HFFc6 (cell line): ENCODE measurements at regions not wholly inside any gene's neighbourhood (a gene's known extent, or its start where the extent isn't known, plus 50 kb on each side); places are given as distances from the start of the nearest gene placed in this dataset.

Experiments used
- DNase-seq: peaks from one replicate; pipeline ENCODE4 v3.0.0-alpha.2; 2018
- H3K27ac Mint-ChIP-seq: 2 replicates; pipeline ENCODE4 v1.8.0; 2020; ENCODE audit warnings: mild to moderate bottlenecking, mixed read lengths
- H3K27me3 Mint-ChIP-seq: 2 replicates; pipeline ENCODE4 v1.8.0; 2021; ENCODE audit warnings: mild to moderate bottlenecking, moderate library complexity, mixed read lengths; ENCODE audit not compliant: insufficient read depth
- H3K36me3 Mint-ChIP-seq: 2 replicates; pipeline ENCODE4 v1.8.0; 2021; ENCODE audit warnings: low read depth, mixed read lengths
- H3K4me1 Mint-ChIP-seq: 2 replicates; pipeline ENCODE4 v1.8.0; 2020; ENCODE audit warnings: low read depth, mixed read lengths
- H3K4me3 Mint-ChIP-seq: 2 replicates; pipeline ENCODE4 v1.8.0; 2020; ENCODE audit warnings: mild to moderate bottlenecking, moderate library complexity, mixed read lengths
- H3K9me3 Mint-ChIP-seq: 2 replicates; pipeline ENCODE4 v1.8.0; 2020; ENCODE audit warnings: mild to moderate bottlenecking, mixed read lengths
- CTCF ChIP-seq: fragments of 200-600 bp; sonication (generic); IDR thresholded peaks from 2 replicates; pipeline ENCODE4 v1.5.0; 2021; ENCODE audit warnings: antibody characterized with exemption, mild to moderate bottlenecking

GRCh38 chr1:83765125-83765524, 233.8 kb downstream of the TTLL7 start:
- no peaks in the 10 kb centered on the region for H3K9me3 Mint-ChIP-seq
- H3K36me3 Mint-ChIP-seq = no peaks in the 10 kb centered on the region
- H3K4me3 Mint-ChIP-seq = no peak overlapping the region

GRCh38 chr1:83764209-83764608, 234.7 kb downstream of the TTLL7 start:
- no peak for TF ChIP-seq CTCF
- H3K36me3 Mint-ChIP-seq = no peaks in the 10 kb centered on the region
- DNase-seq = no peak
- H3K27me3 Mint-ChIP-seq = peaks cover 5% of the 10 kb centered on the region
- no peaks in the 10 kb centered on the region for H3K4me1 Mint-ChIP-seq
- no peaks in the 10 kb centered on the region for H3K9me3 Mint-ChIP-seq
- H3K27ac Mint-ChIP-seq = no peak overlapping the region
- H3K4me3 Mint-ChIP-seq = no peak overlapping the region

More at GRCh38 chr1:83765125-83765524, 233.8 kb downstream of the TTLL7 start:
- Mint-ChIP-seq H3K27ac (no peak overlapping the region), H3K27me3 (peaks cover 4% of the 10 kb centered on the region), H3K4me1 (no peaks in the 10 kb centered on the region)
- TF ChIP-seq CTCF = no peak
- DNase-seq = no peak

GRCh38 chr1:83763361-83764095, 235.4 kb downstream of the TTLL7 start:
- TF ChIP-seq CTCF = no peak
- H3K27ac Mint-ChIP-seq = no peak overlapping the region
- H3K36me3 Mint-ChIP-seq = no peaks in the 10 kb centered on the region
- H3K4me3 Mint-ChIP-seq = no peak overlapping the region
- peaks cover 5% of the 10 kb centered on the region for H3K27me3 Mint-ChIP-seq
- H3K4me1 Mint-ChIP-seq = no peaks in the 10 kb centered on the region
- no peak for DNase-seq
- H3K9me3 Mint-ChIP-seq = no peaks in the 10 kb centered on the region

GRCh38 chr1:83762416-83762815, 236.5 kb downstream of the TTLL7 start:
- Mint-ChIP-seq H3K27ac (no peak overlapping the region), H3K36me3 (no peaks in the 10 kb centered on the region), H3K27me3 (peaks cover 8% of the 10 kb centered on the region), H3K9me3 (no peaks in the 10 kb centered on the region), H3K4me1 (no peaks in the 10 kb centered on the region), H3K4me3 (no peak overlapping the region)
- no peak for DNase-seq
- TF ChIP-seq CTCF = no peak

GRCh38 chr1:83762039-83762365, 236.9 kb downstream of the TTLL7 start:
- peaks cover 8% of the 10 kb centered on the region for H3K27me3 Mint-ChIP-seq
- no peak overlapping the region for H3K27ac Mint-ChIP-seq
- H3K4me3 Mint-ChIP-seq = no peak overlapping the region
- no peak for DNase-seq
- no peaks in the 10 kb centered on the region for H3K4me1 Mint-ChIP-seq
- H3K36me3 Mint-ChIP-seq = no peaks in the 10 kb centered on the region
- TF ChIP-seq CTCF = no peak
- H3K9me3 Mint-ChIP-seq = no peaks in the 10 kb centered on the region; the same call in 1 of the 2 replicates
